ENCODE measurements at regions not wholly inside any gene's neighbourhood (a gene's known extent, or its start where the extent isn't known, plus 50 kb on each side); places are given as distances from the start of the nearest gene placed in this dataset.

- no peaks in the 10 kb centered on the region for H3K27me3 ChIP-seq (ENCODE audit: low read depth)
- H3K4me1 ChIP-seq: no peaks in the 10 kb centered on the region
- no peaks in the 10 kb centered on the region for H3K36me3 ChIP-seq (replicated peaks)
- in situ Hi-C loops (cut with MboI; ENCODE audit: low sequenced_read_pairs): no loop called here
- H3K9me3 ChIP-seq: no peaks in the 10 kb centered on the region
- no peak for DNase-seq (ENCODE audit: low spot score in 2 of 2)
- H3K4me3 ChIP-seq: no peak overlapping the region
Measured at GRCh38 chr6:89028774-89029173, 51.8 kb upstream of the PNRC1 start.

- no peaks in the 10 kb centered on the region for H3K4me1 ChIP-seq
- H3K9me3 ChIP-seq: no peaks in the 10 kb centered on the region
- no peak overlapping the region for H3K4me3 ChIP-seq
- in situ Hi-C loops (cut with MboI; ENCODE audit: low sequenced_read_pairs): no loop called here
- H3K27me3 ChIP-seq (ENCODE audit: low read depth): no peaks in the 10 kb centered on the region
- no peaks in the 10 kb centered on the region for H3K36me3 ChIP-seq (replicated peaks)
- DNase-seq (ENCODE audit: low spot score in 2 of 2): no peak
Measured at GRCh38 chr6:89027756-89028155, 52.8 kb upstream of the PNRC1 start.

- no peaks in the 10 kb centered on the region for H3K9me3 ChIP-seq
- in situ Hi-C loops (cut with MboI; ENCODE audit: low sequenced_read_pairs): no loop called here
- H3K36me3 ChIP-seq (replicated peaks): no peaks in the 10 kb centered on the region
- H3K4me3 ChIP-seq: no peak overlapping the region
- no peak for DNase-seq (ENCODE audit: low spot score in 2 of 2)
- H3K4me1 ChIP-seq: peaks cover 7% of the 10 kb centered on the region
- H3K27me3 ChIP-seq (ENCODE audit: low read depth): no peaks in the 10 kb centered on the region
Measured at GRCh38 chr6:89026151-89026550, 54.4 kb upstream of the PNRC1 start.

GRCh38 chr6:89025633-89026032 is 54.9 kb upstream of the PNRC1 start:
- H3K4me1 ChIP-seq: peaks cover 7% of the 10 kb centered on the region
- no peak overlapping the region for H3K4me3 ChIP-seq
- H3K9me3 ChIP-seq: no peaks in the 10 kb centered on the region
- H3K27me3 ChIP-seq (ENCODE audit: low read depth): no peaks in the 10 kb centered on the region
- in situ Hi-C loops (cut with MboI; ENCODE audit: low sequenced_read_pairs): no loop called here
- no peaks in the 10 kb centered on the region for H3K36me3 ChIP-seq (replicated peaks)
- no peak for DNase-seq (ENCODE audit: low spot score in 2 of 2)

- no peak for DNase-seq (ENCODE audit: low spot score in 2 of 2)
- Histone ChIP-seq H3K27me3 (ENCODE audit: low read depth) (no peaks in the 10 kb centered on the region), H3K4me3 (no peak overlapping the region), H3K4me1 (peaks cover 7% of the 10 kb centered on the region), H3K36me3 (replicated peaks) (no peaks in the 10 kb centered on the region), H3K9me3 (no peaks in the 10 kb centered on the region)
- in situ Hi-C loops (cut with MboI; ENCODE audit: low sequenced_read_pairs): no loop called here
Measured at GRCh38 chr6:89024456-89024855, 56.1 kb upstream of the PNRC1 start.

- H3K27me3 ChIP-seq (ENCODE audit: low read depth): no peaks in the 10 kb centered on the region
- DNase-seq (ENCODE audit: low spot score in 2 of 2): no peak
- H3K4me1 ChIP-seq: peaks cover 7% of the 10 kb centered on the region
- in situ Hi-C loops (cut with MboI; ENCODE audit: low sequenced_read_pairs): no loop called here
- H3K4me3 ChIP-seq: no peak overlapping the region
- H3K36me3 ChIP-seq (replicated peaks): no peaks in the 10 kb centered on the region
- no peaks in the 10 kb centered on the region for H3K9me3 ChIP-seq
Measured at GRCh38 chr6:89023591-89024441, 56.7 kb upstream of the PNRC1 start.

DNA sequence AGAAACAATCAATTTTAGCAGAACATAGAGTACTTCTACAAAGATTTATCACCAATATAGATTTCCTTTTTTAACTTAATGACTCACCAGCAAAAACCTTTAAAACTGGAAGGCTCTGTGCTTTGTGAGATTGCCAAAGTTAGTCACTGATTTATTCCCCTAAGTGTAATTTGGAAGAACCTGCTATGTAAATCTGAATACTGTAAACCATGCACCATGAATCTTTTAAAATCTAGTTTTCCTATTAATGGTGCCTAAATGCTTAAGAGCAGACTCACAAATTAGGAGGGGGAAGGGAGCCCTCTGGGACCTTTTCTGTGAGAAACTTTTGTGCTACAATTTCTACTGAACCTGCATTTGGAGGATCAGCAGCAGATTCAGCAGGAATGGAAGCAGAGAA is 57.8 kb upstream of the PNRC1 start:
- in situ Hi-C loops (cut with MboI; ENCODE audit: low sequenced_read_pairs): no loop called here
- no peaks in the 10 kb centered on the region for H3K9me3 ChIP-seq
- DNase-seq (ENCODE audit: low spot score in 2 of 2): no peak
- H3K27me3 ChIP-seq (ENCODE audit: low read depth): no peaks in the 10 kb centered on the region
- H3K4me3 ChIP-seq: no peak overlapping the region
- peaks cover 7% of the 10 kb centered on the region for H3K4me1 ChIP-seq
- H3K36me3 ChIP-seq (replicated peaks): no peaks in the 10 kb centered on the region

GRCh38 chr6:89021629-89022028 is 58.2 kb upstream of the RNGTT start:
- peak; percentile 20 to 46 for DNase-seq (ENCODE audit: low spot score in 2 of 2)
- peaks cover 7% of the 10 kb centered on the region for H3K4me1 ChIP-seq
- no peak overlapping the region for H3K4me3 ChIP-seq
- no peaks in the 10 kb centered on the region for H3K9me3 ChIP-seq
- no peaks in the 10 kb centered on the region for H3K36me3 ChIP-seq (replicated peaks)
- no peaks in the 10 kb centered on the region for H3K27me3 ChIP-seq (ENCODE audit: low read depth)
- in situ Hi-C loops (cut with MboI; ENCODE audit: low sequenced_read_pairs): no loop called here

- Histone ChIP-seq H3K9me3 (no peaks in the 10 kb centered on the region), H3K36me3 (replicated peaks) (no peaks in the 10 kb centered on the region), H3K4me3 (no peak overlapping the region), H3K4me1 (peaks cover 2% of the 10 kb centered on the region), H3K27me3 (ENCODE audit: low read depth) (no peaks in the 10 kb centered on the region)
- DNase-seq (ENCODE audit: low spot score in 2 of 2): no peak
- in situ Hi-C loops (cut with MboI; ENCODE audit: low sequenced_read_pairs): no loop called here
Measured at GRCh38 chr6:89015971-89016370, 52.6 kb upstream of the RNGTT start.

- peak in 1 of 2 experiments; percentile 24 for DNase-seq (ENCODE audit: low spot score in 2 of 2)
- H3K27me3 ChIP-seq (ENCODE audit: low read depth): no peaks in the 10 kb centered on the region
- H3K9me3 ChIP-seq: no peaks in the 10 kb centered on the region
- in situ Hi-C loops (cut with MboI; ENCODE audit: low sequenced_read_pairs): no loop called here
- H3K4me1 ChIP-seq: peaks cover 25% of the 10 kb centered on the region
- H3K36me3 ChIP-seq (replicated peaks): no peaks in the 10 kb centered on the region
- H3K4me3 ChIP-seq: no peak overlapping the region
Measured at GRCh38 chr6:89013438-89013837, 50.0 kb upstream of the RNGTT start.

All from HAP-1 (cell line).